ENCODE measurements at regions not wholly inside any gene's neighbourhood (a gene's known extent, or its start where the extent isn't known, plus 50 kb on each side); places are given as distances from the start of the nearest gene placed in this dataset.

- DNase-seq (ENCODE audit: low spot score, unreplicated experiment): no peak
- H3K27me3 Mint-ChIP-seq: no peaks in the 10 kb centered on the region
- H3K36me3 Mint-ChIP-seq (ENCODE audit: insufficient read depth): no peaks in the 10 kb centered on the region
- peaks cover 5% of the 10 kb centered on the region for H3K4me1 Mint-ChIP-seq (ENCODE audit: low read depth)
- TF ChIP-seq CTCF (IDR thresholded peaks at IDR 0.05; ENCODE audit: unreplicated experiment): no peak
- H3K27ac Mint-ChIP-seq: no peak overlapping the region
- no peak overlapping the region for H3K4me3 Mint-ChIP-seq (ENCODE audit: low read depth)
- H3K9me3 Mint-ChIP-seq (ENCODE audit: low read depth): no peaks in the 10 kb centered on the region
Observed at GRCh38 chr2:79368116-79368630, 144.7 kb upstream of the CTNNA2 start.

- Mint-ChIP-seq H3K27me3 (no peaks in the 10 kb centered on the region), H3K4me3 (ENCODE audit: low read depth) (no peak overlapping the region), H3K36me3 (ENCODE audit: insufficient read depth) (no peaks in the 10 kb centered on the region), H3K4me1 (ENCODE audit: low read depth) (no peaks in the 10 kb centered on the region), H3K9me3 (ENCODE audit: low read depth) (peaks cover 7% of the 10 kb centered on the region), H3K27ac (no peak overlapping the region)
- TF ChIP-seq CTCF (IDR thresholded peaks at IDR 0.05; ENCODE audit: unreplicated experiment): no peak
- no peak for DNase-seq (ENCODE audit: low spot score, unreplicated experiment)
Observed at GRCh38 chr2:79359419-79359818, 153.4 kb upstream of the CTNNA2 start.

- Mint-ChIP-seq H3K27me3 (no peaks in the 10 kb centered on the region), H3K4me3 (ENCODE audit: low read depth) (no peak overlapping the region), H3K36me3 (ENCODE audit: insufficient read depth) (no peaks in the 10 kb centered on the region), H3K4me1 (ENCODE audit: low read depth) (no peaks in the 10 kb centered on the region), H3K27ac (no peak overlapping the region), H3K9me3 (ENCODE audit: low read depth) (peaks cover 20% of the 10 kb centered on the region)
- DNase-seq (ENCODE audit: low spot score, unreplicated experiment): no peak
- no peak for TF ChIP-seq CTCF (IDR thresholded peaks at IDR 0.05; ENCODE audit: unreplicated experiment)
Observed at GRCh38 chr2:79355569-79355968, 157.3 kb upstream of the CTNNA2 start.

- DNase-seq (ENCODE audit: low spot score, unreplicated experiment): no peak
- no peaks in the 10 kb centered on the region for H3K9me3 Mint-ChIP-seq (ENCODE audit: low read depth)
- no peak for TF ChIP-seq CTCF (IDR thresholded peaks at IDR 0.05; ENCODE audit: unreplicated experiment)
- no peak overlapping the region for H3K4me3 Mint-ChIP-seq (ENCODE audit: low read depth)
- H3K27ac Mint-ChIP-seq: no peak overlapping the region
- H3K36me3 Mint-ChIP-seq (ENCODE audit: insufficient read depth): no peaks in the 10 kb centered on the region
- peaks cover 2% of the 10 kb centered on the region for H3K4me1 Mint-ChIP-seq (ENCODE audit: low read depth)
- H3K27me3 Mint-ChIP-seq: no peaks in the 10 kb centered on the region
Observed at GRCh38 chr2:79327460-79327859, 167.9 kb upstream of the REG3A start.

GRCh38 chr2:79320871-79321270 lies 161.3 kb upstream of the REG3A start:
- no peak for TF ChIP-seq CTCF (IDR thresholded peaks at IDR 0.05; ENCODE audit: unreplicated experiment)
- H3K4me1 Mint-ChIP-seq (ENCODE audit: low read depth): no peaks in the 10 kb centered on the region
- no peak overlapping the region for H3K27ac Mint-ChIP-seq
- no peaks in the 10 kb centered on the region for H3K9me3 Mint-ChIP-seq (ENCODE audit: low read depth)
- no peaks in the 10 kb centered on the region for H3K27me3 Mint-ChIP-seq
- H3K36me3 Mint-ChIP-seq (ENCODE audit: insufficient read depth): no peaks in the 10 kb centered on the region
- no peak overlapping the region for H3K4me3 Mint-ChIP-seq (ENCODE audit: low read depth)
- DNase-seq (ENCODE audit: low spot score, unreplicated experiment): no peak
